NCI-H2171 treated with DMSO at 0.1 percent for 48 hours (cell line): ENCODE measurements at regions not wholly inside any gene's neighbourhood (a gene's known extent, or its start where the extent isn't known, plus 50 kb on each side); places are given as distances from the start of the nearest gene placed in this dataset.

Experiments
- DNase-seq: peaks from one replicate; lab custom pipeline; 2025; lab: John Stamatoyannopoulos, UW

DNA sequence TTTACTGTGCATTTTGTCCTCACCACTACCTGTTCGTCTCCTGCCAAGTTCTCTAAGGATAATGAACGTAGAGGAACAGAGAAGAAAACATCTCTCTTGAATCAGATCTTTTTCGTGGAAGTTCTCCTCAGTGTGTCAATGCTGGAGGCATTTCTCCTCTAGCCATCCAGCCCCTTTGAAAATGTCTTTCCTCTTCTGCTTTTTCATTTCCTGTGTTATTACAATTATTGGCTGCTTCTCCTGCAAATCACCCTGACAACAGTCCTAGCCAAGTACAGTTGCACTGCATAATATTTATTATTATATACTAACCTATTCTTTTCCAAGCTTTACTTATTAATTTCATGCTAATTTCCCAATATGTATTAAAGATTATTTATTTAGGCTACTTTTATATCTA is 61.8 kb upstream of the TRPM3 start:
- DNase-seq, result no peak

DNA sequence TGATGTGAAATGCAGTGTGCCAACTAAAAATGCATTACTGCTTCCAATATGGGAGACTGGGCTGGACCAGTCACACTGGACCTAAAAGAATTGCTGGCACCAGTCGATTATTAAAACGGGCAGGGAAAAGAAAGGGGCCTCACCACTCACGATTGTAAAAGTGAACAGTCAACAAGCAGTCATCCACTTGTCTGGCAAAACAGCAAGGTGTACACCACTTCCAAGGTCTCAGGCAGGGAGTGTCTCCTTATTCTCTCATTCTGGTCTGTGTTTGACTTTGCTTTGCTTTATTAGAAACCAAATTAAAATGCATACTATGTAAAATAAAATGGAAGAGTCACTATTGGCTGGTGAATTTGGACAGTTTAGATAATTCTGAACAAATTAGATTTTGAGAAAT is 57.8 kb upstream of the TRPM3 start:
- no peak for DNase-seq

DNA sequence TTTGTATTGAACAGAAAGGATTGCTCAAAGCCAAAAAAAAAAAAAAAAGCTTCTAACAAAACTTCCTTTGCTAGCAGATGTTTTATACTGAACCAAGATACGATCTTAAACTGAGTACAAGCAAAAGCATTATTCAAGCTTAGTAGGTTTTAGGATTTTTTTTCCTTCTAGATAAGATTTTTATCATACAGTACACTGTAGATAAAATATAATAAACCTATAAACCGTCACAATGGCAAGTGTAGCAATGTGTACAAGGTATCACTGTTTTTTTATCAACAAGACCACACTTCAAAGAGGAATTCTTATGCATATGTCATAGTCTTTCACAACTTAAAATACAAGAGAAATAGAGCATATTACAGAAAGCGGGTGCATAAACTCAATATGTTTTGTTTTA is 56.5 kb upstream of the TRPM3 start:
- no peak for DNase-seq

DNA sequence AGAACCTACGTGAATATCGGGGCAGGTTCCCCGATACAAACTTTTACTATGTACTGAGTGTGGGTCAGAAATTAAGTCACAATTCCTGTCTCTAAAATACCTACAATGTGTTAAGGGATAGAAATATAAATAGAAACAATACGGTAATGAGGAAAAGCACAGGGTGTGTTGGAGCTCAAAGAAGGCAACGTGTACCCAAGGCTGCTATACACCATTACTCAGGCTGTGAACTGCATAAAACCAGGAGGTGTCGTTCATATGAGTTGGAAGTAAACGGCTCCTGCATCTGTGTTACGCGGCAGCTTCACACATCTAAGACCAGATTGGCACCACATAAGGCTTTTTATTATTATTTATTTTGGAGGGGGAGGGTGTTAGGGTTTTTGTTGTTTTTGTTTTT is 50.1 kb upstream of the TRPM3 start:
- no peak for DNase-seq
